ENCODE measurements at regions not wholly inside any gene's neighbourhood (a gene's known extent, or its start where the extent isn't known, plus 50 kb on each side); places are given as distances from the start of the nearest gene placed in this dataset.

DNA sequence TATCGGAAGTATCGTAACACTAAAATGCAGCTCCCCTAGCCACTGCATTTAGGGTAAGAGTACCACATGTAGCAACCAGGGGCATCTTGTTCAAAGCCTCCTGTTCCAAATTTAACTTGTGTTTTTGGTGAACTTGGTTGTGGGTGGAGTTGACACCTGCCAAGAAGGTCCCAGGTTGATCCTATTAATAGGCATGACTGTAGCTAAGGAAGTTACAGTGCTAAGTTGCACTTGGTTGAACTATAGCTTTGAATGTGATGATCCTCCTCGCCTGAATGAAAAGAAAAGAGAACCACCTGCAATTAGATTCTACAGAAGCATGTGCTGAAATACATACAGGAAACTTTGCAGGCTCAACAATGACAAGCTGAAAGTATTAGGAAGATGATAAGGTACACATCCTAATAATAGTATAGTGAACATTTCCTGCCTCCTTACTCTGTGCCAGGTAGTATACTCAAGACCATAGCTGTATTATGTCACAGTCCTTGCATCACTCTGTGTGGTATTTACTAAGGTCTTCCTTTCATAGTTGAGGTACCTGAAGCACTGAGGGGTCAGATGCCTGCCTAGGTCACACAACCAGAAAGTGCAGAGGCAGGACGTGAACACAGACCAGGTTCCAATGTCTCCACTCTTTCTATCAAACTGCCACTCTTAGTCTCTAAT is 64.5 kb upstream of the PIP5K1B start:
- Histone ChIP-seq H3K27ac (replicated peaks; ENCODE audit: low read length) (no peak overlapping the region), H2BK120ac (ENCODE audit: low read depth, low read length) (no peak overlapping the region), H2BK5ac (ENCODE audit: low read length) (no peak overlapping the region), H3K14ac (ENCODE audit: low read length) (no peak overlapping the region), H4K8ac (ENCODE audit: low read depth, low read length) (no peak overlapping the region), H2AFZ (ENCODE audit: low read length) (no peak overlapping the region), H3K23ac (ENCODE audit: low read depth, low read length, poor library complexity) (no peak overlapping the region), H3K4me1 (ENCODE audit: control insufficient read depth in 2 of 2, insufficient read depth in 1 of 2, low read depth in 1 of 2, low read length in 2 of 2) (peaks cover 0 to 9% of the 10 kb centered on the region in 2 donors), H2AK5ac (ENCODE audit: low read depth, low read length) (no peak overlapping the region), H3K18ac (ENCODE audit: low read length) (no peak overlapping the region), H4K91ac (ENCODE audit: low read depth, low read length, poor library complexity) (no peak overlapping the region), H2BK12ac (ENCODE audit: low read length) (no peak overlapping the region), H3K27me3 (ENCODE audit: control insufficient read depth in 3 of 3, insufficient read depth in 3 of 3, low read depth in 1 of 3, low read length in 3 of 3) (no peaks in the 10 kb centered on the region), H2BK15ac (ENCODE audit: low read length) (no peak overlapping the region), H3K4me3 (ENCODE audit: low read length in 2 of 2) (no peak overlapping the region), H3K79me1 (ENCODE audit: low read depth, low read length) (no peaks in the 10 kb centered on the region), H3K4me2 (ENCODE audit: insufficient read depth, low read length, poor library complexity, severe bottlenecking) (no peak overlapping the region), H3K36me3 (replicated peaks in 1 of 2; ENCODE audit: control insufficient read depth in 2 of 2, insufficient read depth in 2 of 2, low read length in 2 of 2) (no peaks in the 10 kb centered on the region), H3K9ac (ENCODE audit: low read depth, low read length, poor library complexity) (no peak overlapping the region), H3K9me3 (replicated peaks in 1 of 2; ENCODE audit: control insufficient read depth in 2 of 2, insufficient read depth in 1 of 2, low read depth in 1 of 2, low read length in 2 of 2) (peaks cover 0 to 4% of the 10 kb centered on the region in 2 donors), H3K4ac (ENCODE audit: low read length) (no peak overlapping the region)
- no peak for DNase-seq (ENCODE audit: low spot score)
- WGBS, 2 donors (ENCODE audit: extremely low coverage in 2 of 2, insufficient read length in 2 of 2, insufficient replicate concordance in 1 of 2), result no CpG with 5 or more reads among the region's 4 CpGs

DNA sequence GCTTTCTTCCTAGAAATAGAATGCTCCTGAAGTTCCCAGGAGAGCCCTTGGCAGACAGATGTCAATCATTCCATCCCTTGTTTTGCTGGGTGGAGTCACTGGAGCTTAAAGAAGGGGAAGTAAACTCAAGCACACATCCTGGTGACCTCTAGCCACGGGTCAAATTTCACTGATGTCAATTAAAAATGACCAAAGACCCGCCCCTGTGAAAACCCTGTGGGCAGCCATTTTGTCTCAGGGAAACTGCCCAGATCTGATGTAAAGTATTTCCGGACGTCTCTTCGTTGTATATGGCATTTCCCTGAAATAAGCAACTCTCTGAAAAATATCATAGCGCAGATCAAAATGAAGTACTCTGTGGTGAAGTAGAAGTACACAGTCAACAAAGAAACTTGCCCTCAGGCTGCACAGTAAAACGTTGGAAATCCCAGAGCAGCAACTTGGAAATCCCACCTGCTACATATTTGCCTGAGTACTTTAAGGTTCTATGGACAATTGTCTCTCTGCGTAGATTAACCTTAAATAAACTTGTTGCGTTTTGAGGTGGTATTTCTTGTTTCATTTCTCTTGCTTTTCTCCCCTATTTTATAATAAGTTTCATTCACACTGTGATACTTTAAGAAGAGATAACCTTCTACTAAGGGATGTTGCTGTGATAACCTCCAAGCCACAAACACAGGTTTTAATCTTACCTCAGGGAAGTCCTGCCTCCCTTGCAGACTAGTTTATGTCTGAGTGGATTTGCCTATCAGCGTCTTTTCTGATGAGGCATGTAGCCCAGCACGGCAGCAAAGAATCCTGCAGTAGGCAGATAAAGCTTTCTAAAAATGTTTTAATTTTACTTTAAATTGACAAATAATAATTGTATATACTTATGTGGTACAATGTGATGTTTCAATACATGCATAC is 60.9 kb upstream of the PIP5K1B start:
- Histone ChIP-seq H3K14ac (ENCODE audit: low read length) (no peak overlapping the region), H3K27ac (replicated peaks; ENCODE audit: low read length) (no peak overlapping the region), H3K23ac (ENCODE audit: low read depth, low read length, poor library complexity) (no peak overlapping the region), H3K4ac (ENCODE audit: low read length) (no peak overlapping the region), H3K4me1 (ENCODE audit: control insufficient read depth in 2 of 2, insufficient read depth in 1 of 2, low read depth in 1 of 2, low read length in 2 of 2) (peaks cover 0 to 5% of the 10 kb centered on the region in 2 donors), H2AK5ac (ENCODE audit: low read depth, low read length) (no peak overlapping the region), H3K36me3 (replicated peaks in 1 of 2; ENCODE audit: control insufficient read depth in 2 of 2, insufficient read depth in 2 of 2, low read length in 2 of 2) (no peaks in the 10 kb centered on the region), H2BK5ac (ENCODE audit: low read length) (no peak overlapping the region), H2BK120ac (ENCODE audit: low read depth, low read length) (no peak overlapping the region), H3K4me3 (ENCODE audit: low read length in 2 of 2) (no peak overlapping the region), H3K18ac (ENCODE audit: low read length) (no peak overlapping the region), H4K8ac (ENCODE audit: low read depth, low read length) (no peak overlapping the region), H3K27me3 (ENCODE audit: control insufficient read depth in 3 of 3, insufficient read depth in 3 of 3, low read depth in 1 of 3, low read length in 3 of 3) (no peaks in the 10 kb centered on the region), H3K9me3 (replicated peaks in 1 of 2; ENCODE audit: control insufficient read depth in 2 of 2, insufficient read depth in 1 of 2, low read depth in 1 of 2, low read length in 2 of 2) (peaks cover 0 to 4% of the 10 kb centered on the region in 2 donors), H3K4me2 (ENCODE audit: insufficient read depth, low read length, poor library complexity, severe bottlenecking) (no peak overlapping the region), H3K9ac (ENCODE audit: low read depth, low read length, poor library complexity) (no peak overlapping the region), H2AFZ (ENCODE audit: low read length) (peak overlapping the region; percentile 81), H3K79me1 (ENCODE audit: low read depth, low read length) (no peaks in the 10 kb centered on the region), H2BK12ac (ENCODE audit: low read length) (no peak overlapping the region), H2BK15ac (ENCODE audit: low read length) (no peak overlapping the region), H4K91ac (ENCODE audit: low read depth, low read length, poor library complexity) (no peak overlapping the region)
- DNase-seq (ENCODE audit: low spot score), result no peak
- no CpG with 5 or more reads among the region's 11 CpGs for WGBS, 2 donors (ENCODE audit: extremely low coverage in 2 of 2, insufficient read length in 2 of 2, insufficient replicate concordance in 1 of 2)

DNA sequence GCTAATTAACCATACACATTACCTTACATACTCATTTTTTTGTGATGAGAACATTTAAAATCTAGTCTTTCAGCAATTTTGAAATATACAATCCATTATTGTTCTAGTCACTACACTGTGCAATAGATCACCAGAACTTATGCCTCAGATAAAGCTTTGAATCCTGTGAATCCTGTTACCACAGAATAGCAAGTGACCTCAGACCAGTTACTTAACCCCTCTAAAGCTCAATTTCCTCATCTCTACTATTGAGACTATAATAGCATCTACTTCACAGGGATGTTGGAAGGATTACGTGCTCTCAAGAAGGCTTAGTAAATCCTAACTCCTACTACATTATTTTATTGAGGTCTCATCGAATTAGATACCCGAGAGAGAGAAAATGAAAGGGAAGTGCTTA is 60.2 kb upstream of the PIP5K1B start:
- Histone ChIP-seq H3K9me3 (replicated peaks in 1 of 2; ENCODE audit: control insufficient read depth in 2 of 2, insufficient read depth in 1 of 2, low read depth in 1 of 2, low read length in 2 of 2) (peaks cover 0 to 4% of the 10 kb centered on the region in 2 donors), H4K8ac (ENCODE audit: low read depth, low read length) (no peak overlapping the region), H2BK5ac (ENCODE audit: low read length) (no peak overlapping the region), H2BK120ac (ENCODE audit: low read depth, low read length) (no peak overlapping the region), H3K27ac (replicated peaks; ENCODE audit: low read length) (no peak overlapping the region), H3K23ac (ENCODE audit: low read depth, low read length, poor library complexity) (no peak overlapping the region), H3K9ac (ENCODE audit: low read depth, low read length, poor library complexity) (no peak overlapping the region), H2BK15ac (ENCODE audit: low read length) (no peak overlapping the region), H3K4me1 (ENCODE audit: control insufficient read depth in 2 of 2, insufficient read depth in 1 of 2, low read depth in 1 of 2, low read length in 2 of 2) (peaks cover 0 to 5% of the 10 kb centered on the region in 2 donors), H4K91ac (ENCODE audit: low read depth, low read length, poor library complexity) (no peak overlapping the region), H2BK12ac (ENCODE audit: low read length) (no peak overlapping the region), H3K79me1 (ENCODE audit: low read depth, low read length) (no peaks in the 10 kb centered on the region), H2AK5ac (ENCODE audit: low read depth, low read length) (no peak overlapping the region), H3K18ac (ENCODE audit: low read length) (no peak overlapping the region), H3K4me3 (ENCODE audit: low read length in 2 of 2) (no peak overlapping the region), H3K36me3 (replicated peaks in 1 of 2; ENCODE audit: control insufficient read depth in 2 of 2, insufficient read depth in 2 of 2, low read length in 2 of 2) (no peaks in the 10 kb centered on the region), H3K14ac (ENCODE audit: low read length) (no peak overlapping the region), H2AFZ (ENCODE audit: low read length) (no peak overlapping the region), H3K4me2 (ENCODE audit: insufficient read depth, low read length, poor library complexity, severe bottlenecking) (no peak overlapping the region), H3K4ac (ENCODE audit: low read length) (no peak overlapping the region), H3K27me3 (ENCODE audit: control insufficient read depth in 3 of 3, insufficient read depth in 3 of 3, low read depth in 1 of 3, low read length in 3 of 3) (no peaks in the 10 kb centered on the region)
- DNase-seq (ENCODE audit: low spot score), result no peak
- no CpG with 5 or more reads among the region's 3 CpGs for WGBS, 2 donors (ENCODE audit: extremely low coverage in 2 of 2, insufficient read length in 2 of 2, insufficient replicate concordance in 1 of 2)

DNA sequence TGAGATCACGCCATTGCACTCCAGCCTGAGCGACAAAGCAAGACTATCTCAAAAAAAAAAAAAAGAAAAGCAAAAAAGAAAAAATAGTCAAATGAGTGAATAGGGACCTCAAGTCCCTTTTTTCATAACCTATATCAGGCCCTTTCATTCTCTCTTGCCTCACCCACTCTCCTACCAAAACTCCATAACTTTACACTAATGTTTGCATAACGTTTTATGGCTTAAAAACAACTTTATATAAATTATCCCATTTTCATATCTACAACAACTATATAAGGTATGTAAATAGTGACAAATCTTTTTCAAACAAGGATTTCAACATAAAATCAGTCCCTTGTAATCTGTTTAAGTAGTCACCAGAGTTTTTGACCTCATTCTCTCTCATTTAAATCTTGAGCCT is 56.9 kb upstream of the PIP5K1B start:
- Histone ChIP-seq H3K79me1 (ENCODE audit: low read depth, low read length) (no peaks in the 10 kb centered on the region), H3K27me3 (ENCODE audit: control insufficient read depth in 3 of 3, insufficient read depth in 3 of 3, low read depth in 1 of 3, low read length in 3 of 3) (no peaks in the 10 kb centered on the region), H3K4me2 (ENCODE audit: insufficient read depth, low read length, poor library complexity, severe bottlenecking) (no peak overlapping the region), H3K9ac (ENCODE audit: low read depth, low read length, poor library complexity) (no peak overlapping the region), H2BK15ac (ENCODE audit: low read length) (no peak overlapping the region), H2AFZ (ENCODE audit: low read length) (no peak overlapping the region), H3K4ac (ENCODE audit: low read length) (no peak overlapping the region), H3K18ac (ENCODE audit: low read length) (no peak overlapping the region), H2BK12ac (ENCODE audit: low read length) (no peak overlapping the region), H4K91ac (ENCODE audit: low read depth, low read length, poor library complexity) (no peak overlapping the region), H3K4me1 (ENCODE audit: control insufficient read depth in 2 of 2, insufficient read depth in 1 of 2, low read depth in 1 of 2, low read length in 2 of 2) (peaks cover 0 to 5% of the 10 kb centered on the region in 2 donors), H3K14ac (ENCODE audit: low read length) (no peak overlapping the region), H2AK5ac (ENCODE audit: low read depth, low read length) (no peak overlapping the region), H3K36me3 (replicated peaks in 1 of 2; ENCODE audit: control insufficient read depth in 2 of 2, insufficient read depth in 2 of 2, low read length in 2 of 2) (no peaks in the 10 kb centered on the region), H3K4me3 (ENCODE audit: low read length in 2 of 2) (no peak overlapping the region), H4K8ac (ENCODE audit: low read depth, low read length) (no peak overlapping the region), H3K27ac (replicated peaks; ENCODE audit: low read length) (no peak overlapping the region), H3K9me3 (replicated peaks in 1 of 2; ENCODE audit: control insufficient read depth in 2 of 2, insufficient read depth in 1 of 2, low read depth in 1 of 2, low read length in 2 of 2) (peaks cover 0 to 6% of the 10 kb centered on the region in 2 donors), H2BK5ac (ENCODE audit: low read length) (no peak overlapping the region), H2BK120ac (ENCODE audit: low read depth, low read length) (no peak overlapping the region), H3K23ac (ENCODE audit: low read depth, low read length, poor library complexity) (no peak overlapping the region)
- WGBS, 2 donors (ENCODE audit: extremely low coverage in 2 of 2, insufficient read length in 2 of 2, insufficient replicate concordance in 1 of 2), result 100% methylated on average over 1 of the region's 3 CpGs
- no peak for DNase-seq (ENCODE audit: low spot score)
